Psoas muscle (tissue), 7 donors: ENCODE measurements at regions not wholly inside any gene's neighbourhood (a gene's known extent, or its start where the extent isn't known, plus 50 kb on each side); places are given as distances from the start of the nearest gene placed in this dataset.

Source experiments
- ATAC-seq, 4 donors: fragments of 200-7000 bp; cut with Tn5 transposase; one replicate each; pipeline ENCODE4 v1.9.1; 2020; ENCODE audit warnings: moderate library complexity in 3 of 4, mild to moderate bottlenecking in 2 of 4
- DNase-seq, 2 donors: peaks; one replicate each; pipeline ENCODE4 v3.0.0-alpha.2; 2020
- H3K27ac ChIP-seq: fragments of 200-600 bp; one replicate; pipeline ENCODE4 v1.8.0; 2022
- H3K27me3 ChIP-seq, 3 donors: fragments of 200-600 bp in 1 of 3; one replicate each; pipeline versions ENCODE4 v1.6.1 to v1.8.0; 2013 to 2022; ENCODE audit warnings: low read length in 2 of 3, mild to moderate bottlenecking in 2 of 3, moderate library complexity in 1 of 3; ENCODE audit not compliant: insufficient read depth in 3 of 3
- H3K36me3 ChIP-seq, 2 donors: fragments of 200-600 bp in 1 of 2; one replicate each; pipeline versions ENCODE4 v1.6.1 to v1.8.0; 2013 to 2022; ENCODE audit warnings: low read depth in 1 of 2, mild to moderate bottlenecking in 1 of 2, moderate library complexity in 1 of 2; ENCODE audit not compliant: insufficient read depth in 1 of 2
- H3K4me1 ChIP-seq: fragments of 200-600 bp; one replicate; pipeline ENCODE4 v1.8.0; 2022
- H3K4me3 ChIP-seq: fragments of 200-600 bp; one replicate; pipeline ENCODE4 v1.8.0; 2022; ENCODE audit warnings: mild to moderate bottlenecking
- H3K9me3 ChIP-seq: fragments of 200-600 bp; one replicate; pipeline ENCODE4 v1.8.0; 2022
- WGBS, 3 donors: extraction: QIAGEN DNeasy Blood & Tissue Kit; methylation state at CpG; one replicate each; pipeline versions ENCODE4 v1.1.6 to v1.1.7; 2013; 5-methylcytosine and 5-hydroxymethylcytosine counted together
- intact Hi-C, 2 donors: fragments of 100-400 bp; cut with DNase I; formaldehyde crosslinking; loops; one replicate each; pipeline versions ENCODE4 v1.11.0 to v1.14.2; 2022
- TF ChIP-seq, protein P1 (sequence below): fragments of 200-600 bp; IDR thresholded peaks from one replicate; pipeline ENCODE4 v1.8.0; 2022; ENCODE audit warnings: antibody characterized with exemption
- donor health status: healthy with polysubstance abuse.
- donor health status: DM: no; HTN: no; CAD: no; lungs with moderate emphysema.
- donor health status: Bipolar disorder and iron deficiency.
- donor health status: healthy.
- donor health status: DM: yes; HTN: yes; CAD: no.
- donor health status: DM: no; HTN: no; CAD: no.
- donor health status: DM: yes; HTN: yes; CAD: no.

GRCh38 chr12:97968641-97969197 lies 506.1 kb downstream of the RMST start:
- 57 to 60% (median 58%) methylated on average over 5 of the region's 5 CpGs for WGBS, 3 donors
- no peaks in the 10 kb centered on the region for H3K4me1 ChIP-seq

DNA sequence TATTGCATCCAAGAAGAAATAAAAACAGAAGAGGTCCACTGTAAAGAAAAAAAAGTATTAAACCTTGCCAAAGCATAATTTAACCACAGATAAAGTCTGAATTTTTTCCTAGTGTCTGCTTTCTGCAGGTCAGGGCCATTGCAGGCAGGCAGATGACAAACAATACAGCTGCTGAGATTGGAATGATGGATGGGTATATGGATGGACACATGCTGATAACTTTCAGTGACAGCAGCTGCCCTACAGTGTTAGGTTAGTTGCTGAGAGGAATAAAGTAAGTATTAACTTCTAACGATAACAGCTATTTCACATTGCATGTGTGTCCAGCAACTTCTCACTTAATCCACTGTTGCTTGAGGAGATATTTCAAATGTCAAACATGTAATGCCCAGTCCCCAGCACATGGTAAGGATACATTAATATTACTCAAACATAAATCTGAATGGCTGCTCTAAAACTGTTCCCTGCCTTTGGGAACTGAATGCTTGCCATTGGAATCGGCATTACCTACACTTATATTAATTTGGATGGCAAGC lies 515.3 kb downstream of the RMST start:
- Histone ChIP-seq H3K27ac (no peak overlapping the region), H3K4me1 (no peaks in the 10 kb centered on the region), H3K36me3 (no peaks in the 10 kb centered on the region), H3K27me3 (no peaks in the 10 kb centered on the region), H3K4me3 (no peak overlapping the region), H3K9me3 (no peaks in the 10 kb centered on the region)
- DNase-seq (no peak), ATAC-seq (no peak)
- intact Hi-C loops, result no loop called here
- TF ChIP-seq, protein P1, sequence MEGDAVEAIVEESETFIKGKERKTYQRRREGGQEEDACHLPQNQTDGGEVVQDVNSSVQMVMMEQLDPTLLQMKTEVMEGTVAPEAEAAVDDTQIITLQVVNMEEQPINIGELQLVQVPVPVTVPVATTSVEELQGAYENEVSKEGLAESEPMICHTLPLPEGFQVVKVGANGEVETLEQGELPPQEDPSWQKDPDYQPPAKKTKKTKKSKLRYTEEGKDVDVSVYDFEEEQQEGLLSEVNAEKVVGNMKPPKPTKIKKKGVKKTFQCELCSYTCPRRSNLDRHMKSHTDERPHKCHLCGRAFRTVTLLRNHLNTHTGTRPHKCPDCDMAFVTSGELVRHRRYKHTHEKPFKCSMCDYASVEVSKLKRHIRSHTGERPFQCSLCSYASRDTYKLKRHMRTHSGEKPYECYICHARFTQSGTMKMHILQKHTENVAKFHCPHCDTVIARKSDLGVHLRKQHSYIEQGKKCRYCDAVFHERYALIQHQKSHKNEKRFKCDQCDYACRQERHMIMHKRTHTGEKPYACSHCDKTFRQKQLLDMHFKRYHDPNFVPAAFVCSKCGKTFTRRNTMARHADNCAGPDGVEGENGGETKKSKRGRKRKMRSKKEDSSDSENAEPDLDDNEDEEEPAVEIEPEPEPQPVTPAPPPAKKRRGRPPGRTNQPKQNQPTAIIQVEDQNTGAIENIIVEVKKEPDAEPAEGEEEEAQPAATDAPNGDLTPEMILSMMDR, result no peak
- WGBS, 3 donors, result 52 to 66% (median 54%) methylated on average over 2 of the region's 2 CpGs

More at GRCh38 chr12:97968641-97969197, 506.1 kb downstream of the RMST start:
- Histone ChIP-seq H3K27ac (no peak overlapping the region), H3K36me3 (no peaks in the 10 kb centered on the region), H3K27me3 (no peaks in the 10 kb centered on the region), H3K9me3 (no peaks in the 10 kb centered on the region), H3K4me3 (no peak overlapping the region)
- DNase-seq (no peak), ATAC-seq (no peak)
- intact Hi-C loops, result no loop called here
- TF ChIP-seq, protein P1, result no peak

DNA sequence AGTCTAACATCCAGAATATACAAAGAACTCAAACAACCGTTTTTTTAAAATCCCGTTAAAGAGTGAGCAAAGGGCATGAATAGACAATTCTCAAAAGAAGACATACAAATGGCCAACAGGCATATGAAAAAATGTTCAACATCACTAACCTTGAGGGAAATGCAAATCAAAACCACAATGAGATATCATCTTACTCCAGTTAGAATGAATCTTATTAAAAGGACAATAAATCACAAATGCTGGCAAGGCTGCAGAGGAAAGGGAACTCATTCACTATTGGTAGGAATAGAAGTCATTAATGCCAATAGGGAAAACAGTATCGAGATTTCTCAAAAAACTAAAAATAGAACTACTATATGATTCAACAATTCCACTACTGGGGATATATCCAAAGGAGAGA lies 520.1 kb downstream of the RMST start:
- Histone ChIP-seq H3K9me3 (no peaks in the 10 kb centered on the region), H3K27ac (no peak overlapping the region), H3K4me1 (no peaks in the 10 kb centered on the region), H3K27me3 (no peaks in the 10 kb centered on the region), H3K4me3 (no peak overlapping the region), H3K36me3 (no peaks in the 10 kb centered on the region)
- intact Hi-C loops, result no loop called here
- 82 to 84% (median 83%) methylated on average over 3 of the region's 3 CpGs for WGBS, 3 donors
- ATAC-seq (no peak), DNase-seq (no peak)
- TF ChIP-seq, protein P1, result no peak

- H3K4me3 ChIP-seq, result no peak overlapping the region
- ATAC-seq, result no peak
- no peak overlapping the region for H3K27ac ChIP-seq
- 84 to 89% (median 84%) methylated on average over 3 of the region's 3 CpGs for WGBS, 3 donors
- no peaks in the 10 kb centered on the region for H3K27me3 ChIP-seq
- TF ChIP-seq, protein P1, result no peak
- intact Hi-C loops, result no loop called here
- no peaks in the 10 kb centered on the region for H3K36me3 ChIP-seq
- H3K9me3 ChIP-seq, result no peaks in the 10 kb centered on the region
- no peaks in the 10 kb centered on the region for H3K4me1 ChIP-seq
- no peak for DNase-seq
Measured at GRCh38 chr12:97983796-97984195, 521.2 kb downstream of the RMST start.

- TF ChIP-seq, protein P1, result no peak
- Histone ChIP-seq H3K27ac (no peak overlapping the region), H3K4me3 (no peak overlapping the region), H3K36me3 (no peaks in the 10 kb centered on the region), H3K27me3 (no peaks in the 10 kb centered on the region), H3K9me3 (no peaks in the 10 kb centered on the region), H3K4me1 (no peaks in the 10 kb centered on the region)
- ATAC-seq (no peak), DNase-seq (no peak)
- intact Hi-C loops, result no loop called here
- WGBS, 3 donors, result 60 to 70% (median 66%) methylated on average over 2 of the region's 2 CpGs
Measured at GRCh38 chr12:97984436-97984835, 521.8 kb downstream of the RMST start.
